PFSK-1 (cell line): ENCODE measurements at regions not wholly inside any gene's neighbourhood (a gene's known extent, or its start where the extent isn't known, plus 50 kb on each side); places are given as distances from the start of the nearest gene placed in this dataset.

Experiments
- POLR2AphosphoS5 ChIP-seq: IDR thresholded peaks from 2 replicates; pipeline ENCODE4 v1.6.1; 2012; ENCODE audit warnings: low read depth, mild to moderate bottlenecking, control low read depth, low read length, moderate library complexity
- REST ChIP-seq, 2 experiments: IDR thresholded peaks; 2 replicates each; pipeline versions ENCODE4 v1.6.1 to v1.8.0; 2011 to 2012; ENCODE audit warnings: low read depth in 2 of 2, low read length in 2 of 2, control low read depth in 1 of 2, inconsistent platforms in 1 of 2, mild to moderate bottlenecking in 1 of 2, moderate library complexity in 1 of 2; ENCODE audit not compliant: insufficient read depth in 1 of 2
- SIN3A ChIP-seq: IDR thresholded peaks from 2 replicates; pipeline ENCODE4 v1.6.1; 2012; ENCODE audit warnings: mild to moderate bottlenecking, low read length, moderate library complexity, borderline replicate concordance; ENCODE audit not compliant: insufficient read depth

DNA sequence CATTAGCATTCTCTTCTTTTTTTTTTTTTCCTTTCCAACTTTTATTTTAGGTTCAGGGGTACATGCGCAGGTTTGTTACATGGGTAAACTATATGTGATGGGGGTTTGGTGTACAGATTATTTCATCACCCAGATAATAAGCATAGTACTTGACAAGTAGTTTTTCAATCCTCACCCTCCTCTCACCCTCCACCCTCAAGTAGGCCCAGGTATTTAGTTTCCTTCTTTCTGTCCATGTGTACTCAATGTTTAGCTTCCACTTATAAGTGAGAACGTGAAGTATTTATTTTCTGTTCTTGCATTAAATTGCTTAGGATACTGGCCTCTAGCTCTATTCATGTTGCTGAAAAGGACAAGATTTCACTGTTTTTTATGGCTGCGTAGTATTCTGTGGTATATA, 140.8 kb upstream of the PGRMC2 start:
- TF ChIP-seq POLR2AphosphoS5 = no peak
- TF ChIP-seq REST (IDR thresholded peaks at IDR 0.05; ENCODE audit: insufficient read depth in 1 of 2, low read depth in 2 of 2, low read length in 2 of 2) = no peak
- no peak for TF ChIP-seq SIN3A
